Activated T-cell treated with anti-CD3 and anti-CD28 coated beads, Interleukin-2, amount 50 U/mL, for 48 hours (primary cell): ENCODE measurements at regions not wholly inside any gene's neighbourhood (a gene's known extent, or its start where the extent isn't known, plus 50 kb on each side); places are given as distances from the start of the nearest gene placed in this dataset.
A peak's percentile ranks its signal among the peaks of the same experiment; 100 is the strongest.

Experiments used
- DNase-seq, 2 experiments: peaks; one replicate each; pipeline ENCODE4 v3.0.0-alpha.2; 2020

DNA sequence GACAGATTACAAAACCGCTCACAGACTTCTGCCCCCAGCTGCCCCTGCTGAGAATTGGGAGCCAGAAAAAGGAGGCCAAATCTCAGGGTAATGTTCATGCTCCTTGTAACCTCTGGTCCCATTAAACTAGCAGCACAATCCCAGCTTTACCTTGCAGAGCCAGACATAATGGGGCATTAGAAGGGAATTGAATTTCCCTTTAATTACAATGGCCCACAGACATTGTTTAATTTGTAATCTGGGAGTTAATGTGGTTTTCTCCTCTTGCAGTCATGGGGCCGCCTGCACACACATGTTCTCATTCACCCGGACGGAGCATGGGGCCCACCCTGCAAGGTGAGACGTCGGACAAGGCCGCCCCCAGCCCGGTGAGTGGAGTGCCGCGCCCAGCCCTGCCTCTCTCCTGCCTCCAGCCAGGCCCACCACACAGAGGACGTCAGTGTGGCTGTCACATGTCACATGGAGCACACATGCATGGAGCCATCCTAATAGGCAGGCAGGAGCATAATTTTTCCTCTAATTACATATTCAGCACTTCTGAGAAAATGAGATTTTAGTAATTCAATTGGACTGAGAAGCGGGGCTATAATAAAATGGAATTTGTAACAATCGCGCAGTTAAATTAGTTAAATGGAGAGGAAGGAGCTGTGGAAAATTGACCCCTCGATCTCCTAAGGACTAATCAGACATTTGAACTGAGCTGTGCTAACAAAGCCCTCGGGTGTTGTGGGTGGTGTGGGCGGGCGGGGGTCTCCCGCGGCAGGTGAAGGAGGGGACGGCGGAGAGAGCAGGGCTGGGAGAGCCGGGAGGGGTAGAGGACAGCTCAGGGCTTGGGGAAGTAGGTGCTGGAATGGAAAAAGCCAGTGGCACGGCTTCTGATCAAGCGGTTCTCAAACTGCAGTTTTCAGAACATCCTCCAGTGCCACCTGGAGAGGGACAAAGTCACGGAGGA, 87.7 kb downstream of the ENGASE start:
- no peak for DNase-seq

DNA sequence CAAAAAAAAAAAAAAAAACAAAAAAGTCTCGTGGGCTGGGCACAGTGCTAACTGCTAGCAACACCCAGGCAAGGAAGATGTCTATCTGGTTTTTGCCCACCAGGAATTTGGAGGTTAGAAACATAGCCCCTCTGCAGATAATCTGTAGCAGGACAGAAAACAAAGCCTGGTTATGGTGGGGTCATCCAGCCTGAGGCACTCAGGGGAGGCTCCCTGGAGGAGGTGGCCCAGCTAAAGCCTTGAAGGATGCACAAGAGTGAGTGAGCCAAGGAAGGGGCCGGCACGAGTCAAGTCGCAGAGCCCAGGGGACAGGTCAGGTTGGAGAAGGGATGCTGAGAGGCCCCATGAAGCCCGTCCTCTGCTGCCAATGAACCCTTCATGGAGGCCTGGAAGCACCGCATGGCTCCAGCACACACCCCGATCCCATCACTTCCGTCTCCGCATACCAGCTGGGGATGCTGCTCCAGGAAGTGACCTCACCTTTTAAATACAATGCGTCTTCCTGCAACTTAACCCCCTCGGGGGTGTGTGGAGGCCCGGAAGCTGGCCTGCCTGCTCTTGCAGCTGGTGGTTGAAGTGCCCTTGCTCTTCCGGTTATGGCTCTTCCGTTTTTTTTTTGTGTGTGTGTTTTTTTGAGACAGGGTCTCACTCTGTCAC, 86.5 kb downstream of the ENGASE start:
- DNase-seq = peak; percentile 23 to 29

GRCh38 chr17:79159926-79160325, 85.3 kb downstream of the ENGASE start:
- DNase-seq = no peak

DNA sequence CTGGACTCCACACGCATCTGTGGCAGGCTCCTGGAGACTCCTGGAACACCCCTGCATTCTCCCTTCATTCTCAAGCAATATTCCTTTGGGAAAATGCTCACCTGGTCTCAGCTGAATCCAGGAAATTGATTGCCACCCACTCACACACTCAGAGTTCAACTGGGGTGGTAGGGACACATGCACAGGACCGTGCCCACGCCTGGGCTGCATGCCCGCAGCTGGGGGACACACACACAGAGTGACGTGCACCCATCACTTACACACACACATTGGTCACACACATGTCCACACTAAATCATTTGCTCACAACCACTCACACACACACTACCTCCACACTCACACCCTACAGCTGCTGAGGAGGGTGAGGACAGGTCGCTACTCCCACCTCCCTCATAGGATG, 84.8 kb downstream of the ENGASE start:
- DNase-seq = no peak

DNA sequence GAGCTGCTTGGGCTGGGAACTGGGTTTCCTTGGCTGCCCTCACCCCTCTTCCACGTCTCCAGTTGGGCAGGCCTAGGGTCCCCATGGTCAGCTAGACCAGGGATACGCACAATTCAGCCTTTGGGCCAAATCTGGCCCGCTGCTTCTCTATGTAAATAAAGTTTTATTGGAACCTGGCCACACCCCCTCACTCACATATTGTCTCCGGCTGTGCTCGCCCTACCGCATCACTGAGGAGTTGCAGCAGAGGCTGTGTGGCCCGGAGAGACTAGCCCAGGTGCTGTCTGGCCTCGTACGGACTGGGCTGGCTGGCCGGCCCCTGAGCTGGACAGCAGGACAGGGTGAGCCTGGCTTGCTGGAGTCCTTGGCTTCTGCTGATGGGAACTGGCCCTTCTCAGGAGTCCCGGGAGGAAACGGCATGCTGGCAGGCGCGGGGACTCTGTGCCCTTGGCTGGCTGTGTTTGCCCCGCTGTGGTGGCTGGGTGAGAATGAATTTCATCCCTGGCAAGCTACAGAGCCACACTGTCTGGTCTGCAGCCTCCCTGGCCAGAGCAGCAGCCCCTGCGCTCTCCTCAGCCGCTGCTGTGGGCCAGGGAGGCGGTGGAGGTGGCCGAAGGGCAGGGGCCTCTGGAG, 82.0 kb downstream of the ENGASE start:
- DNase-seq = no peak

DNA sequence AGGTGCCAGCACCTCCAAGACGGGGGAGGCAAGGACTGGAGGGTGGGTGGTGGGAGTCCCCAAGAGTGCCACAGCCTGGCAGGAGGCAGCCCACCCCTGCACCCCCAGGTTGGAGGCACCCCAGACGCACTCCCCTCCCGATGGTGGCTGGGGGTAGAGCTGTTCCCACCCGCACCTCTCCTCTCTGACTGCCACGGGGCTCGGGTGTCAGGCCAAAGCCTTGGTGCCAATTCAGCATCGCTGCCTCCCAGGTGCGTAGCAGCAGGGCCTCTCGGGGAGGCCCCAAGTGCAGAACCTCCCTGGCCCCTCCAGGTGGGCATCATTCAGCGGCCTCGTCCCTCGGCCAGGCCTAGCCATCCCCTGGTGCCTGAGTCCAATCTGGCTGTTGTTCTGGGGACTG, 81.1 kb downstream of the ENGASE start:
- DNase-seq = no peak

GRCh38 chr17:79154951-79155585, 80.4 kb downstream of the ENGASE start:
- DNase-seq = no peak

DNA sequence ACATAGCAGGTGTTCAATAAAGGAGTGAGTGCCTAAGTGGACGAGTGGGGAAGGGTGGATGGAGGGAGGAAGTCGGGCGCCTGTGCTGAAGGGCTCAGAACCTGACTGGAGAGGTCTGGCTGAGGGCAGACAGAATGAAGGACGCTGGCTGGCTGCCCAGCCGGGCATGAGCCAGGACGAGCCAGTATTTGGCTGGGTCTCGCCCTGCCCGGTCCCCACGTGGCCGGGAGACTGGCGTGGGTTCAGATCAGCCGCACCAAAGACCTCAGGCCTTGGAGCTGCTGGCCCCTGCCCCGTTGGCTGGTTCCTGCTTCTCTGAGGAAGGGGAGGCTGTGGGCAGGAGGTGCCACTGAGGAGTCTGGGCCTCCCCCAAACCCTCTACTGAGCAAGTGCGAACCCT, 79.8 kb downstream of the ENGASE start:
- DNase-seq = no peak

DNA sequence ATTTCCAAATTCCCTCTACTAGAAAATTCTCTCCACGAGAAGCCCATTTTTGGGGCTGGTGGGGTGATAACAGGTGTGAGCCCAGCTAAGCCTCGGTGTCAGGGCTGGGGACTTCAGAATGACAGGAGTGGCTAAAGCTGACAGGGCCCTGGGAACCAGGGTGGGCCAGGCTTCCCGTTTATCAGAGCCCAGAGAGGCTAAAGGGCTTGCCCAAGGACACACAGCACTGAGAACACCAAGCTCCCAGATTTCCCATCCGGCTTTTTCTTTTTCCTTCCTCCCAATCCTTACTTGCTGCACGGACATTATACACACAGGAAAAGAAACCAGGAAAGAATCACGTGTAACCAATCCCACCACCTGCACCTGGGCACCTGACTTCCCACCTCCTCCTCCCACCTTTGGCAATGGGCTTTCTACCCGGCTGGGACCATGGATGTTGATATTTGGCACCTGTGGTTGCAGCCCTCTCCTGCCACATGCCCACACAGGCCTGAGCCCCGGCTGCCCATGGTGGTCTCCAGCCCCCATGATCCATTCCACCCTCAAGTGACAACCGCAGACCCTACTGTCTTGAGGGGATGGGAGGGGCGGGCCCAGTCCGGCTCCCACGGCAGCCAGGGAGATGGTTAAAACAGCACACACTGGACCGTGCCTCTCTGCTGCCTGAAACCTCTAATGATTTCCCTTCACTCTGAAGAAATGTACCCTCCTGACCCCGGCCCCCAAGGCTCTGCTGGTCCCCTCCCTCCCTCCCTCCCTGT, 78.9 kb downstream of the ENGASE start:
- no peak for DNase-seq

DNA sequence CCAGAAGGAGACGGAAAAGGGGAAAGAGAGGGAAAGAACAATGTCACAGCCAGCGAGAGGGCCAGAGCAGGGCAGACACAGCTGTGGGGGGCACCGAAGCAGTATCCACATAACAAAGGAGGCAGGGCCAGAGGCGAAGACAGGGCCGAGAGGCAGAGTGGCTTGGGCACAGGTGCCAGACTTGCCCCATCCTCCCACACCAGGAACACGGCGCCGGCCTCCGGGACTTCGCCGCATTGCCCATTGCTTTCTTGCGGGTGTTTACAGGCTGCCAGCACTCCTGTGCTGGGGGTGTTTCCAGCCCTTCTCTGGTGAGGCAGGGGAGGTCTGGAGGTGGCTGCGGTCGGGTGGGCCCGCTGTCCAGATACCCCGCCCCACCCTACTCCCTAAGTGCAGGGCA, 78.0 kb downstream of the ENGASE start:
- DNase-seq = no peak

DNA sequence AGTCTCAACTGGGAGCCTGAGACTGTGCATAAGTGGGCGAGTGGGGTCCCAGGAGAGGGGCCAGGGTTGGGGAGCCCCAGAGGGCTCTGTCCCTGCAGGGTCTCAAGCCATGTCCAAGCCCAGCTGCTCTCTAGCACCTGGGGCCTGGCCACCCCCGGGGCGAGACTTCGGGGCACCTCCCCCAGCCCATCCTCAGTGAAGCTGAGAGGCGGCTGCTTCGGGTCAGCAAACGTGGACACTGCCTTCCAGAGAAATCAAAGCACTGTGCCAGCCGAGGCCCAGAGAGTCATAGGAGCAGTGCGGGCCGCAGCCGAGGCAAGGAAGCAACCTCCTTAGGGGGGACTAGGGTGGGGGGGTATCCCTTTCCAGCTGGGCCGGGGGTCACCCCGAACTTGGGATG, 77.5 kb downstream of the ENGASE start:
- DNase-seq = no peak

GRCh38 chr17:79150799-79151198, 76.2 kb downstream of the ENGASE start:
- DNase-seq = no peak

GRCh38 chr17:79150035-79150733, 75.6 kb downstream of the ENGASE start:
- DNase-seq = no peak

- no peak for DNase-seq
These were observed 74.0 kb downstream of the ENGASE start for GRCh38 chr17:79148584-79148983.

DNA sequence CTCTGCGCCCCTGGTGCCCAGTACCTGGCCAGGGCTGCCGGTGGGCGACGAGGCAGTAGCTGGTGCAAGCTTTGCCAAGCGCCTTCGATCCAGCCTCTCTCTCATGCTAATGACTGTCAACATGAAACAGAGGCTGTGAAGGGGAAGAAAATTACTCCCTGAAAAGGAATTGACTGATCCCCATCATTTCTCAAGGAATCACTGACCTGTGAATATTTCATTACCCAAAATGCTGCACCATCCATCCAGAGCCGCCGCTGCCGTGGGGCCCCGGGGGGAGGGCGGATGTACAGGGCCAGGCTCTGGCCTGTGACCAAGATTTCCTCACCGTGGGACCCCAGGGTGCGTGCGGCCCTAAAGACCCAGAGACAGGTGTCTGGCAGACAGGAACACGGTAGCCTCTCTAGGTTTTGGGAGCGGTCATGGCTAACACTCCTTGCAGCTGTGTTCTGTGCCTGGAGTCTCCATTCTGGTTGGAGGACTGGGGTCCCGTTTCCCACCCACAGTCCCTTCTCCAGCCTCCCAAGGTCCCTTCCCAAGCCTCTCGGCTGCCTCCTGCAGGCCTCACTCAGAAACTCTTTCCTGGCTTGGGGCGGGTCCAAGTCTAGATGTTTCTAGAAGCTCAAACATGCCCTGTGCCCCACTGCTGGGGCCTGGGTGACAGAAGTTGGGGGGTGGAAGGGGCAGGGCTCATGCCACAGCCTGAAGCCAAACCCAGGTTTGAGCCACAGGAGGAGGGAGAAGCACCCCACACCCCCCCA, 73.3 kb downstream of the ENGASE start:
- no peak for DNase-seq

GRCh38 chr17:79146562-79146961, 71.9 kb downstream of the ENGASE start:
- DNase-seq = no peak

DNA sequence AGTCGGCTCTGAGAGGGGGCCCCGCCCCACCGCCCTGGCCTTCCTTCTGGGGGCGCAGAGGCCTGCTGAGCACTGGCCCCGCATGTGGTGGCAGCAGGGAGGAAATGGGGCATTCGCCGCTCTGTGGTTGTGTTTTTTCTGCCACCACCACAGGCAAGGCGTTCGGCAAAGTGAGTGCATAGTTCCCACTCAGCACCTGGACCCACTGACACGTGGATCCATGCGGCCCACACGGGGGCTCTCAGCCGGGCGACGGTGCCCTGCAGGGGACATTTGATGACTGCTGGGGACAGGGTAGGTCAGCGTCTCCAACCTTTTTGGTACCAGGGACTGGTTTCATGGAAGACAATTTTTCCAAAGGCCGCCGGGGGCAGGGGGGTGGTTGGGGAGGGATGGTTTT, 70.9 kb downstream of the ENGASE start:
- DNase-seq = no peak

DNA sequence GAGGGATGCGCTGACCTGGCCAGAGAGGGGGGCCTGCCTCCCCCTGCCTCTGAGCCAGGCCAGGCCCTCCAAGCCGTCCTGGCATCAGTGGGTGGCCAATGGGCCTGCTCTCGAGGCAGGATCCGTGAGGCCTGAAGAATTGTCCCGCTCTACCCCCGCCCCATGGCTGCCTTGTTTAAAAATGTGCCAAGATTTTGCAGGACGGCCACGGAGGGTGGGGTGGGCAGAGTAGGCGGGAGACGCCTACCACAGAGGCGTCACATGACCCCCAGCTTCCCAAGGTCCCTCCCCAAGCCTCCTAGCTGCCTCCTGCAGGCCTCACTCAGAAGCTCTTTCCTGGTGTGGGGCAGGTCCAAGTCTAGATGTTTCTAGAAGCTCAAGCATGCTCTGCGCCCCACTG, 69.5 kb downstream of the ENGASE start:
- DNase-seq = no peak

- no peak for DNase-seq
These were observed 67.8 kb downstream of the ENGASE start for GRCh38 chr17:79142375-79142774.

GRCh38 chr17:79141578-79142355, 67.1 kb downstream of the ENGASE start:
- DNase-seq = no peak
